WTC11 (cell line): ENCODE measurements at regions not wholly inside any gene's neighbourhood (a gene's known extent, or its start where the extent isn't known, plus 50 kb on each side); places are given as distances from the start of the nearest gene placed in this dataset.
"Not testable (repeated sequence)": the region's sequence is repeated elsewhere in the genome, so short reads cannot be mapped to it uniquely, and the experiment has no call there.

Experiments
- ATAC-seq: fragments of 200-7000 bp; cut with Tn5 transposase; 2 replicates; pipeline ENCODE4 v1.10.0; 2021; ENCODE audit warnings: mild to moderate bottlenecking, moderate library complexity
- CTCF ChIA-PET: fragments of 300-600 bp; sonication (Branson Sonifier 250); formaldehyde crosslinking; loops from one replicate; lab custom pipeline; 2021; ENCODE audit warnings: antibody characterized with exemption; lab: Charles Lee
- POLR2A ChIA-PET: fragments of 350-600 bp; sonication (Branson Sonifier 250); formaldehyde crosslinking; loops from one replicate; lab custom pipeline; 2021; ENCODE audit warnings: antibody characterized with exemption; lab: Charles Lee
- DNase-seq: peaks from one replicate; pipeline ENCODE4 v3.0.0; 2021; ENCODE audit warnings: low spot score
- H3K27ac Mint-ChIP-seq: 2 replicates; pipeline ENCODE4 v1.8.0; 2021; ENCODE audit warnings: mixed read lengths
- H3K27me3 Mint-ChIP-seq: 2 replicates; pipeline ENCODE4 v1.8.0; 2021; ENCODE audit warnings: low read depth, mild to moderate bottlenecking, moderate library complexity, mixed read lengths
- H3K36me3 Mint-ChIP-seq: 2 replicates; pipeline ENCODE4 v1.8.0; 2021; ENCODE audit warnings: mixed read lengths
- H3K4me1 Mint-ChIP-seq: 2 replicates; pipeline ENCODE4 v1.8.0; 2022; ENCODE audit warnings: mixed read lengths
- H3K4me3 Mint-ChIP-seq: 2 replicates; pipeline ENCODE4 v1.8.0; 2021; ENCODE audit warnings: mild to moderate bottlenecking, moderate library complexity, mixed read lengths
- H3K9me3 Mint-ChIP-seq: 2 replicates; pipeline ENCODE4 v1.8.0; 2021; ENCODE audit warnings: mixed read lengths
- ATF3 ChIP-seq: sonication (generic); formaldehyde crosslinking; conservative IDR thresholded peaks from 2 replicates; pipeline ENCODE4 v1.8.1; 2022; ENCODE audit warnings: mild to moderate bottlenecking, missing genetic modification reagents
- ERG ChIP-seq: fragments of 250-450 bp; sonication (Bioruptor Pico); IDR thresholded peaks from 2 replicates; pipeline ENCODE4 v1.8.0; 2021; ENCODE audit warnings: mild to moderate bottlenecking
- ETV6 ChIP-seq: sonication (generic); formaldehyde crosslinking; IDR thresholded peaks from 2 replicates; pipeline ENCODE4 v1.8.1; 2022; ENCODE audit warnings: mild to moderate bottlenecking, missing genetic modification reagents
- GRHL2 ChIP-seq: fragments of 250-450 bp; sonication (Bioruptor Pico); IDR thresholded peaks from 2 replicates; pipeline ENCODE4 v1.8.0; 2022; ENCODE audit warnings: mild to moderate bottlenecking, moderate library complexity; ENCODE audit not compliant: insufficient replicate concordance, severe bottlenecking
- NR1H2 ChIP-seq: sonication (generic); formaldehyde crosslinking; IDR thresholded peaks from 2 replicates; pipeline ENCODE4 v1.9.0; 2021; ENCODE audit warnings: mild to moderate bottlenecking, moderate library complexity, missing genetic modification reagents
- RORB ChIP-seq: fragments of 250-450 bp; sonication (Bioruptor Pico); IDR thresholded peaks from 2 replicates; pipeline ENCODE4 v1.9.0; 2021; ENCODE audit warnings: mild to moderate bottlenecking
- USF2 ChIP-seq: sonication (generic); formaldehyde crosslinking; IDR thresholded peaks from 2 replicates; pipeline ENCODE4 v1.8.1; 2023; ENCODE audit warnings: mild to moderate bottlenecking, missing genetic modification reagents, moderate library complexity
- ZNF138 ChIP-seq: sonication (generic); formaldehyde crosslinking; conservative IDR thresholded peaks from 2 replicates; pipeline ENCODE4 v1.8.1; 2022; ENCODE audit warnings: mild to moderate bottlenecking, moderate library complexity, missing genetic modification reagents
- ZNF317 ChIP-seq: sonication (generic); formaldehyde crosslinking; IDR thresholded peaks from 2 replicates; pipeline ENCODE4 v1.8.1; 2023; ENCODE audit warnings: low read depth, mild to moderate bottlenecking, moderate library complexity, missing genetic modification reagents, borderline replicate concordance
- ZNF396 ChIP-seq: fragments of 250-450 bp; sonication (Bioruptor Pico); IDR thresholded peaks from 2 replicates; pipeline ENCODE4 v1.8.0; 2021; ENCODE audit warnings: mild to moderate bottlenecking, moderate library complexity, borderline replicate concordance
- ZNF416 ChIP-seq: fragments of 250-450 bp; sonication (Bioruptor Pico); IDR thresholded peaks from 2 replicates; pipeline ENCODE4 v1.9.0; 2021; ENCODE audit warnings: mild to moderate bottlenecking, inconsistent platforms
- ZNF512 ChIP-seq: sonication (generic); formaldehyde crosslinking; IDR thresholded peaks from 2 replicates; pipeline ENCODE4 v1.8.1; 2022; ENCODE audit warnings: missing genetic modification reagents, borderline replicate concordance
- TF ChIP-seq, protein P1 (sequence below): sonication (generic); formaldehyde crosslinking; IDR thresholded peaks from 2 replicates; pipeline ENCODE4 v1.8.1; 2023; ENCODE audit warnings: mild to moderate bottlenecking, missing genetic modification reagents, moderate library complexity
- TF ChIP-seq, protein P2 (sequence below): fragments of 250-450 bp; sonication (Bioruptor Pico); conservative IDR thresholded peaks from 2 replicates; pipeline ENCODE4 v1.9.0; 2021; ENCODE audit warnings: mild to moderate bottlenecking
- TF ChIP-seq, protein P3 (sequence below): sonication (generic); formaldehyde crosslinking; IDR thresholded peaks from 2 replicates; pipeline ENCODE4 v1.8.0; 2022; ENCODE audit warnings: mild to moderate bottlenecking, missing genetic modification reagents
- TF ChIP-seq, protein P4 (sequence below): sonication (generic); formaldehyde crosslinking; IDR thresholded peaks from 2 replicates; pipeline ENCODE4 v1.8.1; 2023; ENCODE audit warnings: mild to moderate bottlenecking, moderate library complexity, missing genetic modification reagents
- TF ChIP-seq, protein P5 (sequence below): sonication (generic); formaldehyde crosslinking; IDR thresholded peaks from 2 replicates; pipeline ENCODE4 v1.8.1; 2022; ENCODE audit warnings: low read depth, mild to moderate bottlenecking, moderate library complexity, missing genetic modification reagents, borderline replicate concordance

DNA sequence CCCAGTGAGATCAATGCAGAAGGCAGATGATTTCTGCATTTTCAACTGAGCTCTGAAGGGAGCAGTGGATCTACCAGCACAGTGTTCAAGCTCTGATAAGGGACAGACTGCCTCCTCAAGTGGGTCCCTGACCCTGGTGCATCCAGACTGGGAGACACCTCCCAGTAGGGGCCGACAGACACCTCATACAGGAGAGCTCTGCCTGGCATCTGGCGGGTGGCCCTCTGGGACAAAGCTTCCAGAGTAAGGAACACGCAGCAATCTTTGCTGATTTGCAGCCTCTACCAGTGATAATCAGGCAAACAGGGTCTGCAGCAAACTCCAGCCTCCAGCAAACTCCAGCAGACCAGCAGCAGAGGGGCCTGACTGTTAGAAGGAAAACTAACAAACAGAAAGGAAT is 152.9 kb upstream of the CCDC196 start:
- H3K4me3 Mint-ChIP-seq, ATAC-seq, H3K27me3 Mint-ChIP-seq, H3K36me3 Mint-ChIP-seq, POLR2A ChIA-PET, DNase-seq, H3K27ac Mint-ChIP-seq: not testable (repeated sequence)
- CTCF ChIA-PET, result interaction anchor here (0.7 to 1.2 kb wide), 2 partner anchors 18 to 26 kb away, joined by 3 read pairs; no protein-coding TSS in a partner anchor
- Mint-ChIP-seq H3K9me3 (peaks cover 17% of the 10 kb centered on the region), H3K4me1 (peaks cover 16% of the 10 kb centered on the region)

DNA sequence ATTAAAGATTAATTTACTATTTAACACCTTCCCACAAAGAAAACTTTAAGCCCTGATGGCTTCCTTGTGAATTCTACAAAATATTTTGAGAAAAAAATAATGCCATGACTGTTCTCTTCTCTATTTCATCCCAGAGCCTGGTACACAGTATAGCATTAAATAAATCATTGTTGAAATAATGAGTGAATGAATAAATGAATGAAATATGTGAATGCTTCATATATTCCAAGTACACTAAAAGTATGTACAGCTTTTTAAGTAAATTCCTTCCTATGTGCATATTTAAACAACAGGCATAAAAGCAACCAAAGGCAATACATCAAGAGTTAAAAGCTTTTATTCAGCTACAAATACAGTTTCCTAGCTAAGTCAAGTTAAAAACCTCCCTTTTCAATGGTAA is 144.9 kb upstream of the CCDC196 start:
- Mint-ChIP-seq H3K4me3 (no peak overlapping the region), H3K9me3 (no peaks in the 10 kb centered on the region), H3K27me3 (no peaks in the 10 kb centered on the region), H3K4me1 (peaks cover 16% of the 10 kb centered on the region), H3K27ac (no peak overlapping the region), H3K36me3 (no peaks in the 10 kb centered on the region)
- DNase-seq (no peak), ATAC-seq (no peak)
- TF ChIP-seq ZNF512 (no peak), ZNF138 (no peak), NR1H2 (CRISPR knock-in tag) (no peak), ZNF396 (CRISPR knock-in tag) (no peak), ZNF416 (CRISPR knock-in tag) (no peak), USF2 (CRISPR knock-in tag) (no peak), RORB (CRISPR knock-in tag) (no peak), ERG (CRISPR knock-in tag) (no peak), ATF3 (CRISPR knock-in tag) (no peak), GRHL2 (CRISPR knock-in tag) (no peak), ZNF317 (CRISPR knock-in tag) (no peak), ETV6 (CRISPR knock-in tag) (no peak)
- TF ChIP-seq, protein P1, sequence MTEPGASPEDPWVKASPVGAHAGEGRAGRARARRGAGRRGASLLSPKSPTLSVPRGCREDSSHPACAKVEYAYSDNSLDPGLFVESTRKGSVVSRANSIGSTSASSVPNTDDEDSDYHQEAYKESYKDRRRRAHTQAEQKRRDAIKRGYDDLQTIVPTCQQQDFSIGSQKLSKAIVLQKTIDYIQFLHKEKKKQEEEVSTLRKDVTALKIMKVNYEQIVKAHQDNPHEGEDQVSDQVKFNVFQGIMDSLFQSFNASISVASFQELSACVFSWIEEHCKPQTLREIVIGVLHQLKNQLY (CRISPR knock-in tag), result no peak
- TF ChIP-seq, protein P2, sequence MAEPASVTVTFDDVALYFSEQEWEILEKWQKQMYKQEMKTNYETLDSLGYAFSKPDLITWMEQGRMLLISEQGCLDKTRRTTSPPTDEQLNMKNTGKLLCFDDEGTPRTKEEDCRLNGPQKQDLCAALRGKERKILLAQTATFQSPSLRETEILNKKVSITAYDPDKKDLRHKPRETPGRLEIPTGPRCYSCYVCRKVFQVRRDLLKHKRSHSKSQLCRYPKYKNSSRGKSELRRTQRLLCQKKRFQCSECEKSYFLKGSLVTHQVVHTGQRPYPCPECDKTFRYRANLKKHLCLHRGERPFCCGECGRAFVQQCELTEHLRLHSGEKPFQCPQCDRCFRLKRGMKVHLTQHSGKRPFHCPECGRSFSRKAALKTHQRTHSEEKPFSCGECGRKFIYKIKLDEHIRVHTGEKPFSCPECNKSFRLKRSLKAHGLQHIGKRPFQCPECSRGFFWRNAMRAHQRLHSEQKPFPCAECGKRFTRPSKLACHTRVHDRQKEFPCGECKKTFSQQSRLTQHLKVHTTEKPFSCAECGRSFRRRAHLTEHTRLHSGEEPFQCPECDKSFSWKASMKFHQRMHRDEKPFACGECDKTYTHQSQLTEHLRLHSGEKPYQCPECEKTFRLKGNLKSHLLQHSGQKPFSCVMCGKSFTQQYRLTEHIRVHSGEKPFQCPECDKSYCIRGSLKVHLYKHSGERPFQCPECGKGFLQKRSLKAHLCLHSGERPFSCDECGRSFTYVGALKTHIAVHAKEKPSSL (CRISPR knock-in tag), result no peak
- TF ChIP-seq, protein P3, sequence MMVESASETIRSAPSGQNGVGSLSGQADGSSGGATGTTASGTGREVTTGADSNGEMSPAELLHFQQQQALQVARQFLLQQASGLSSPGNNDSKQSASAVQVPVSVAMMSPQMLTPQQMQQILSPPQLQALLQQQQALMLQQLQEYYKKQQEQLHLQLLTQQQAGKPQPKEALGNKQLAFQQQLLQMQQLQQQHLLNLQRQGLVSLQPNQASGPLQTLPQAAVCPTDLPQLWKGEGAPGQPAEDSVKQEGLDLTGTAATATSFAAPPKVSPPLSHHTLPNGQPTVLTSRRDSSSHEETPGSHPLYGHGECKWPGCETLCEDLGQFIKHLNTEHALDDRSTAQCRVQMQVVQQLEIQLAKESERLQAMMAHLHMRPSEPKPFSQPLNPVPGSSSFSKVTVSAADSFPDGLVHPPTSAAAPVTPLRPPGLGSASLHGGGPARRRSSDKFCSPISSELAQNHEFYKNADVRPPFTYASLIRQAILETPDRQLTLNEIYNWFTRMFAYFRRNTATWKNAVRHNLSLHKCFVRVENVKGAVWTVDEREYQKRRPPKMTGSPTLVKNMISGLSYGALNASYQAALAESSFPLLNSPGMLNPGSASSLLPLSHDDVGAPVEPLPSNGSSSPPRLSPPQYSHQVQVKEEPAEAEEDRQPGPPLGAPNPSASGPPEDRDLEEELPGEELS (CRISPR knock-in tag), result no peak
- TF ChIP-seq, protein P4, sequence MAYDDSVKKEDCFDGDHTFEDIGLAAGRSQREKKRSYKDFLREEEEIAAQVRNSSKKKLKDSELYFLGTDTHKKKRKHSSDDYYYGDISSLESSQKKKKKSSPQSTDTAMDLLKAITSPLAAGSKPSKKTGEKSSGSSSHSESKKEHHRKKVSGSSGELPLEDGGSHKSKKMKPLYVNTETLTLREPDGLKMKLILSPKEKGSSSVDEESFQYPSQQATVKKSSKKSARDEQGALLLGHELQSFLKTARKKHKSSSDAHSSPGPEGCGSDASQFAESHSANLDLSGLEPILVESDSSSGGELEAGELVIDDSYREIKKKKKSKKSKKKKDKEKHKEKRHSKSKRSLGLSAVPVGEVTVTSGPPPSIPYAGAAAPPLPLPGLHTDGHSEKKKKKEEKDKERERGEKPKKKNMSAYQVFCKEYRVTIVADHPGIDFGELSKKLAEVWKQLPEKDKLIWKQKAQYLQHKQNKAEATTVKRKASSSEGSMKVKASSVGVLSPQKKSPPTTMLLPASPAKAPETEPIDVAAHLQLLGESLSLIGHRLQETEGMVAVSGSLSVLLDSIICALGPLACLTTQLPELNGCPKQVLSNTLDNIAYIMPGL (CRISPR knock-in tag), result no peak
- TF ChIP-seq, protein P5, sequence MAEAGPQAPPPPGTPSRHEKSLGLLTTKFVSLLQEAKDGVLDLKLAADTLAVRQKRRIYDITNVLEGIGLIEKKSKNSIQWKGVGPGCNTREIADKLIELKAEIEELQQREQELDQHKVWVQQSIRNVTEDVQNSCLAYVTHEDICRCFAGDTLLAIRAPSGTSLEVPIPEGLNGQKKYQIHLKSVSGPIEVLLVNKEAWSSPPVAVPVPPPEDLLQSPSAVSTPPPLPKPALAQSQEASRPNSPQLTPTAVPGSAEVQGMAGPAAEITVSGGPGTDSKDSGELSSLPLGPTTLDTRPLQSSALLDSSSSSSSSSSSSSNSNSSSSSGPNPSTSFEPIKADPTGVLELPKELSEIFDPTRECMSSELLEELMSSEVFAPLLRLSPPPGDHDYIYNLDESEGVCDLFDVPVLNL (CRISPR knock-in tag), result no peak
- POLR2A ChIA-PET, result no interaction called here
- CTCF ChIA-PET, result interaction anchor here (1.4 kb wide), 1 partner anchor 62 kb away, joined by 3 read pairs; no protein-coding TSS in a partner anchor
